Thymus (tissue), 11 donors: ENCODE measurements at regions not wholly inside any gene's neighbourhood (a gene's known extent, or its start where the extent isn't known, plus 50 kb on each side); places are given as distances from the start of the nearest gene placed in this dataset.

Source experiments
- DNase-seq, 9 donors: peaks; one replicate each; pipeline ENCODE4 v3.0.0-alpha.2; 2013; ENCODE audit warnings: low spot score in 9 of 9, low read depth in 6 of 9, missing footprints in 1 of 9
- H3K27ac ChIP-seq, 2 donors: one replicate each; pipeline ENCODE4 v1.5.1; 2013; ENCODE audit warnings: control low read depth in 1 of 2, low read depth in 1 of 2, low read length in 1 of 2, mild to moderate bottlenecking in 1 of 2, moderate library complexity in 1 of 2
- H3K27me3 ChIP-seq, 2 donors: one replicate each; pipeline ENCODE4 v1.5.1; 2013; ENCODE audit warnings: low read length in 1 of 2; ENCODE audit not compliant: control insufficient read depth in 2 of 2, insufficient read depth in 1 of 2
- H3K36me3 ChIP-seq, 2 donors: one replicate each; pipeline ENCODE4 v1.5.1; 2013; ENCODE audit warnings: low read length in 1 of 2, mild to moderate bottlenecking in 1 of 2, moderate library complexity in 1 of 2; ENCODE audit not compliant: control insufficient read depth in 2 of 2, insufficient read depth in 2 of 2
- H3K4me1 ChIP-seq, 2 donors: one replicate each; pipeline ENCODE4 v1.5.1; 2013; ENCODE audit warnings: low read length in 2 of 2; ENCODE audit not compliant: control insufficient read depth in 2 of 2, insufficient read depth in 2 of 2
- H3K4me3 ChIP-seq, 2 donors: one replicate each; pipeline ENCODE4 v1.5.1; 2013; ENCODE audit warnings: low read length in 2 of 2, control low read depth in 1 of 2, mild to moderate bottlenecking in 1 of 2
- H3K9me3 ChIP-seq, 2 donors: one replicate each; pipeline ENCODE4 v1.5.1; 2013; ENCODE audit warnings: low read length in 1 of 2, mild to moderate bottlenecking in 1 of 2; ENCODE audit not compliant: control insufficient read depth in 2 of 2, insufficient read depth in 1 of 2
- WGBS: extraction: QIAGEN DNeasy Blood & Tissue Kit; methylation state at CpG from one replicate; pipeline ENCODE4 v1.1.7; 2013; 5-methylcytosine and 5-hydroxymethylcytosine counted together
- donor health status: healthy.

GRCh38 chr19:28586474-28586873 lies 626.5 kb downstream of the UQCRFS1 start:
- Histone ChIP-seq H3K36me3 (no peaks in the 10 kb centered on the region), H3K4me3 (no peak overlapping the region), H3K27me3 (no peaks in the 10 kb centered on the region), H3K4me1 (peaks cover 64 to 95% of the 10 kb centered on the region in 2 donors), H3K27ac (peak overlapping the region in 1 of 2 donors; percentile 77), H3K9me3 (no peaks in the 10 kb centered on the region)
- peak in 2 of 9 donors; percentile 43 to 59 for DNase-seq
- 50% methylated on average over 7 of the region's 7 CpGs for WGBS

GRCh38 chr19:28585796-28586195 lies 627.2 kb downstream of the UQCRFS1 start:
- no peak overlapping the region for H3K4me3 ChIP-seq
- no peaks in the 10 kb centered on the region for H3K27me3 ChIP-seq
- DNase-seq: no peak
- peak overlapping the region in 1 of 2 donors; percentile 77 for H3K27ac ChIP-seq
- H3K4me1 ChIP-seq: peaks cover 58 to 95% of the 10 kb centered on the region in 2 donors
- no peaks in the 10 kb centered on the region for H3K9me3 ChIP-seq
- 96% methylated on average over 4 of the region's 4 CpGs for WGBS
- H3K36me3 ChIP-seq: no peaks in the 10 kb centered on the region

GRCh38 chr19:28583713-28584112 lies 629.2 kb downstream of the UQCRFS1 start:
- no peaks in the 10 kb centered on the region for H3K36me3 ChIP-seq
- H3K27me3 ChIP-seq: no peaks in the 10 kb centered on the region
- peak overlapping the region in 1 of 2 donors; percentile 70 for H3K27ac ChIP-seq
- DNase-seq: no peak
- WGBS: 93% methylated on average over 8 of the region's 8 CpGs
- no peaks in the 10 kb centered on the region for H3K9me3 ChIP-seq
- peaks cover 56 to 95% of the 10 kb centered on the region in 2 donors for H3K4me1 ChIP-seq
- H3K4me3 ChIP-seq: no peak overlapping the region

DNA sequence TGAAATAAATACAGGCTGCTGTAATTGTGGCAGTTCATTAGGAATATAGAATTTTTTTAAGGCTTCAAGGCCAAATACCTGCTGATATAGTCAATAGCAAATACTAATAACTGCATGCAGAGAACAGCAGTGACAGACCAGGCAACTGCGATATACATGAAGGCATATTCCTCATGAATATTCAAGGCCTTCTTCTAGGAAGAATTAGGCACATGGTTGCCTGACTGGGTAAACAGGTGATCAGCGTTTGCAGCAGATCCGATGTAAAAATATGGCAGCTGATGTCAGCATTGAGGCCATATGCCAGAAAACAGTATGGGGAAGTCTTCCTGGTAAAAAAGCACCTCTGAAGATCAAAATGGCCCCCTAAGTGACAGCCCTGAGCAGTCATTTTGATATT lies 629.7 kb downstream of the UQCRFS1 start:
- H3K4me3 ChIP-seq: no peak overlapping the region
- no peaks in the 10 kb centered on the region for H3K27me3 ChIP-seq
- H3K27ac ChIP-seq: peak overlapping the region in 1 of 2 donors; percentile 70
- 98% methylated on average over 3 of the region's 3 CpGs for WGBS
- peaks cover 57 to 95% of the 10 kb centered on the region in 2 donors for H3K4me1 ChIP-seq
- peaks cover 0 to 3% of the 10 kb centered on the region in 2 donors for H3K9me3 ChIP-seq
- DNase-seq: no peak
- no peaks in the 10 kb centered on the region for H3K36me3 ChIP-seq

DNA sequence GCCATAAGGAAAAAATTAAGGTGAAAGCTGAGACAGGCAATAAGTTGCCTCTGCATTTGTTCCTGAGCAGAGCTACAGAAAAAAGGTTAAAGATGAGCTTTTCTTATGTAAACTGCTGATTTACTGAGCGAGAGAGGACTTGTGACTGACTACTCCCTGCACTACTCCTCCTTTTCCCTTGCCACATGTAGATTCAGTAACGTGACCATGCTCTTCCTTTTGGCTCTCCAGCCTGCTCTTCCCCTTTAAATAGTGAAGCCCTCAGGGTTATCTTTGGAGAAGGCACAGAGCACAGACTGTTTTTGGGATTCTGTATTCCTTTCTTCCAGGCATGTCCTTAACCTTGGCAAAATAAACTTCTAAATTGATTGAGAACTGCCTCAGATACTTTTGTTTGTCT lies 630.2 kb downstream of the UQCRFS1 start:
- Histone ChIP-seq H3K4me1 (peaks cover 58 to 95% of the 10 kb centered on the region in 2 donors), H3K27ac (peak overlapping the region in 1 of 2 donors; percentile 39), H3K36me3 (no peaks in the 10 kb centered on the region), H3K4me3 (no peak overlapping the region), H3K9me3 (peaks cover 0 to 7% of the 10 kb centered on the region in 2 donors), H3K27me3 (no peaks in the 10 kb centered on the region)
- DNase-seq: no peak
- 94% methylated on average over 2 of the region's 2 CpGs for WGBS

DNA sequence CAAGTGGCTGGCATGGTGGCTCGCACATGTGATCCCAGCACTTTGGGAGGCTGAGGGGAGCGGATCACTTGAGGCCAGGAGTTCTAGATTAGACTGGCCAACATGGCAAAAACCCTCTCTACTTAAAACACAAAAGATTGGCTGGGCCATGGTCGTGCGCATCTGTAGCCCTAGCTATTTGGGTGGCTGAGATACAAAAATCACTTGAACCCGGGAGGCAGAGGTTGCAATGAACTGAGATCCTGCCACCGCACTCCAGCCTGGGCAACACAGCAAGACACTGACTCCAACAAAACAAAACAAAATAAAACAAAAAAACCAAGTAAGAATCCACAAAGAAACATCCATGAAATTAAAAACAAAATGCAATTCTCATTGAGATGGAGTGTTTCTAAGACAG lies 630.6 kb downstream of the UQCRFS1 start:
- WGBS: 98% methylated on average over 6 of the region's 6 CpGs

DNA sequence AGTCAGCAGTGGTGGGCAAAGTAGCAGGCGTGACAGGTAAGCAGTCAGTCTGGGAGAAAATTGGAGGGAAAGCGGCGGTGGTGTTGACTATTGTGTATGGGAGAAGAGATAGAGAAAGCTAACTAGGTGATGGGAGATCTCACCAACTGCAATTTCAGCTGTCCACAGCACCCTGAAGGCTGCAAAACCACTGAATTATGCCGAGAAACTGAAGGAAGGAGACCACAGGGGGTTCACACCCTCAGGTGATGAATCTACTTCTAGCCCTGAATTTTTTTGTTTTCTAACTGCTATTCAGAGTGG lies 631.5 kb downstream of the UQCRFS1 start:
- H3K4me1 ChIP-seq: peaks cover 60 to 97% of the 10 kb centered on the region in 2 donors
- peak overlapping the region in 1 of 2 donors; percentile 44 for H3K27ac ChIP-seq
- H3K4me3 ChIP-seq: no peak overlapping the region
- WGBS: 81% methylated on average over 4 of the region's 4 CpGs
- H3K36me3 ChIP-seq: no peaks in the 10 kb centered on the region
- no peak for DNase-seq
- peaks cover 1 to 9% of the 10 kb centered on the region in 2 donors for H3K9me3 ChIP-seq
- H3K27me3 ChIP-seq: no peaks in the 10 kb centered on the region

More for the DNA sequence above, 630.6 kb downstream of the UQCRFS1 start:
- Histone ChIP-seq H3K36me3 (no peaks in the 10 kb centered on the region), H3K4me3 (no peak overlapping the region), H3K27me3 (no peaks in the 10 kb centered on the region), H3K4me1 (peaks cover 60 to 97% of the 10 kb centered on the region in 2 donors), H3K27ac (peak overlapping the region in 1 of 2 donors; percentile 39), H3K9me3 (peaks cover under 1 to 9% of the 10 kb centered on the region in 2 donors)
- no peak for DNase-seq

- WGBS: 95% methylated on average over 6 of the region's 6 CpGs
- H3K9me3 ChIP-seq: peaks cover 1 to 9% of the 10 kb centered on the region in 2 donors
- no peak for DNase-seq
- H3K27ac ChIP-seq: peak overlapping the region; percentile 33 to 91
- H3K4me1 ChIP-seq: peaks cover 59 to 91% of the 10 kb centered on the region in 2 donors
- H3K4me3 ChIP-seq: no peak overlapping the region
- H3K36me3 ChIP-seq: no peaks in the 10 kb centered on the region
- H3K27me3 ChIP-seq: no peaks in the 10 kb centered on the region
Observed at GRCh38 chr19:28578786-28579505, 634.0 kb downstream of the UQCRFS1 start.

DNA sequence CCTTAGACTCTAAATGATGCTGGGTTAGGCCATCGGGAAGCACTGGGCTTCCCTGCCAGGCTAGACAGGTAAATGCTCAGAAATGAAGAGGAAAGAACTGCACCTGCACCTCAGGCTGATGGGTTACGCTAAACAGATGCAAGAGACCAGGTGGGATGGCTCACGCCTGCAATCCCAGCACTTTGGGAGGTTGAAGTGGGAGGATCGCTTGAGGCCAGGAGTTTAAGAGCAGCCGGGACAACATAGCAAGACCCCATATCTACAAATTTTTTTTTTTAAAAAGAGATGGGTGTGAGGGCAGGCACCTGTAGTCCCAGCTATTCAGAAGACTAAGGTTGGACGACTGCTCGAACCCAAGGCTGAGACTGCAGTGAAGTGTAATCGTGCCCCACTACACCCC lies 634.7 kb downstream of the UQCRFS1 start:
- H3K27me3 ChIP-seq: no peaks in the 10 kb centered on the region
- DNase-seq: no peak
- no peaks in the 10 kb centered on the region for H3K36me3 ChIP-seq
- H3K4me1 ChIP-seq: peaks cover 58 to 85% of the 10 kb centered on the region in 2 donors
- H3K27ac ChIP-seq: peak overlapping the region; percentile 26 to 91
- H3K9me3 ChIP-seq: peaks cover 1 to 9% of the 10 kb centered on the region in 2 donors
- WGBS: 94% methylated on average over 8 of the region's 8 CpGs
- H3K4me3 ChIP-seq: no peak overlapping the region
